ENCODE measurements at regions not wholly inside any gene's neighbourhood (a gene's known extent, or its start where the extent isn't known, plus 50 kb on each side); places are given as distances from the start of the nearest gene placed in this dataset.
"Not testable (repeated sequence)": the region's sequence is repeated elsewhere in the genome, so short reads cannot be mapped to it uniquely, and the experiment has no call there.

GRCh38 chr17:34039759-34040555 lies 215.1 kb upstream of the CCL2 start:
- not testable (repeated sequence) for DNase-seq

GRCh38 chr17:34045990-34046389 lies 209.1 kb upstream of the CCL2 start:
- DNase-seq = no peak

- no peak for DNase-seq
Observed at GRCh38 chr17:34051046-34051445, 204.0 kb upstream of the CCL2 start.

- no peak for DNase-seq
Observed at GRCh38 chr17:34054495-34054894, 200.6 kb upstream of the CCL2 start.

- no peak for DNase-seq
Observed at GRCh38 chr17:34055606-34056005, 199.5 kb upstream of the CCL2 start.

GRCh38 chr17:34059423-34060220 lies 195.5 kb upstream of the CCL2 start:
- no peak for DNase-seq

GRCh38 chr17:34066528-34066927 lies 188.6 kb upstream of the CCL2 start:
- no peak for DNase-seq

- no peak for DNase-seq
Observed at GRCh38 chr17:34067011-34067410, 188.1 kb upstream of the CCL2 start.

GRCh38 chr17:34068571-34068970 lies 186.5 kb upstream of the CCL2 start:
- DNase-seq = no peak

GRCh38 chr17:34070712-34071111 lies 184.4 kb upstream of the CCL2 start:
- no peak for DNase-seq

GRCh38 chr17:34071886-34072420 lies 183.1 kb upstream of the CCL2 start:
- no peak for DNase-seq

- no peak for DNase-seq
Observed at GRCh38 chr17:34075076-34075475, 180.0 kb upstream of the CCL2 start.

GRCh38 chr17:34076743-34077631 lies 178.1 kb upstream of the CCL2 start:
- no peak for DNase-seq

GRCh38 chr17:34081269-34081668 lies 173.8 kb upstream of the CCL2 start:
- no peak for DNase-seq

GRCh38 chr17:34082404-34082803 lies 172.7 kb upstream of the CCL2 start:
- no peak for DNase-seq

- DNase-seq = not testable (repeated sequence)
Observed at GRCh38 chr17:34089042-34089441, 166.0 kb upstream of the CCL2 start.

GRCh38 chr17:34090593-34090992 lies 164.5 kb upstream of the CCL2 start:
- DNase-seq = no peak

GRCh38 chr17:34091975-34092374 lies 163.1 kb upstream of the CCL2 start:
- no peak for DNase-seq

- no peak for DNase-seq
Observed at GRCh38 chr17:34095106-34095505, 160.0 kb upstream of the CCL2 start.

GRCh38 chr17:34098699-34099098 lies 156.4 kb upstream of the CCL2 start:
- no peak for DNase-seq

GRCh38 chr17:34099859-34100515 lies 155.1 kb upstream of the CCL2 start:
- no peak for DNase-seq

- DNase-seq = no peak
Observed at GRCh38 chr17:34107019-34107418, 148.1 kb upstream of the CCL2 start.

All from stimulated activated CD4-positive, alpha-beta T cell treated with anti-CD3 and anti-CD28 coated beads, Interleukin-2, amount 100 ng/mL, for 48 hours (primary cell).